COLO668 (cell line): ENCODE measurements at regions not wholly inside any gene's neighbourhood (a gene's known extent, or its start where the extent isn't known, plus 50 kb on each side); places are given as distances from the start of the nearest gene placed in this dataset.

Experiments used
- DNase-seq: peaks from one replicate; lab custom pipeline; 2025; ENCODE audit not compliant: unreplicated experiment; lab: John Stamatoyannopoulos, UW

DNA sequence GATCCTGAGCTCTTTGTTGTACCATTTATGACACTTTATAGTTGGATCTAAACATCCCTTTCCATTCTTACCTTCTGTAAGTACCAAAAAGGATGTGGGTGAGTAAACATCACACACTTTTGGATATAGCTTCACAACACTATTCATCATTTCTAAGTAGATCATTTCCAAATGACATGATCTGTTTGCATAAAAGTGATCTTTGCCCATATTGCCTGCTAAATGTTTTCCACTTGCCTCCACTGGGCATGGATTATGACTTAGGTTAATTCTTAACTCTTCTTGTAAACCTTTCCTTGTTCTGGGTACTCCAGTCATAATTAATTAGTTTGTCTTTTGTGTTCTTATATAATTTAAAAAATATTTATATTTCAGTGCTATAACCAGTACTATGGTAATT lies 244.9 kb upstream of the AGA start:
- no peak for DNase-seq

DNA sequence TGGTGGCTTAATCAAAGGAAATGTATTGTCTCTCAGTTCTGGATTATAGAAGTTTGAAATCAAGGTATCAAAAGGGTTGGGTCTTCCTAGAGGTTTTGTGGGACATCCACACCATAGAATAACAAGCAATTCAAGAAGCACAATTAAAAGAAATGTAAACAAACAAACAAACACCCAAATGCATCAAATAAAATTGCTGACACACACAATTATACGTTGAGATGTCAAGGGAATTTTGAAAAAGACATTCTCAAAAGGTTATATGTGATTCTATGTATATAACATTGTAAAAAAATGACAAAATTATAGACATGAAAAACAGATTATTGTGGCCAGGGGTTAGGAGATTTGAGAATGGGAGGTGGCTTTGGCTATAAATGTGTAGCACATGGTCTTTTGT lies 250.7 kb upstream of the AGA start:
- no peak for DNase-seq

DNA sequence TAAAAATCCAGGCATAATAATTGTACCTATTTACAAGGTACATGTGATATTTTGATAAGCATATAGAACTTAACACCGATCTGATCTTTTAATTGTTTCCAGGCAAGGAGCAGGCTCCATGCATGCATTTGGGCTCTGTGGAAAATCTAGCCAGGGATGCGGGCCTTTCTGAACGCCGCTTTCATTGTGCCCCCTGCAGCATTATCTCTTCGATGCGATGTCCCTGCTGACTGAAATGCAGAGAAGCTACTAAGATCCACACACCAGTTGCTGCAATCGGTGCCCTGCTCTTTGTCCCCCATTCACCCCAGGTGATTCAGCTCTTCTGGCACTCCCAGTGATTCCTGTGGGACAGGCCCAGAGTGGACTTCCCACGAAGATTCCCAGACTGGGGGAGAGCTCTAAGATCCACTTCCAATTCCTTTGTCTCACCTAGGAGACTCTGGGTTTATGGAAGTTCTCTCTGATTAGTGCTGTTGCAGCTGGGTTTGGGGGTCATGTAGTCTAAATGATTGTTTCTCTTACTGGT lies 254.3 kb upstream of the AGA start:
- DNase-seq, result no peak

DNA sequence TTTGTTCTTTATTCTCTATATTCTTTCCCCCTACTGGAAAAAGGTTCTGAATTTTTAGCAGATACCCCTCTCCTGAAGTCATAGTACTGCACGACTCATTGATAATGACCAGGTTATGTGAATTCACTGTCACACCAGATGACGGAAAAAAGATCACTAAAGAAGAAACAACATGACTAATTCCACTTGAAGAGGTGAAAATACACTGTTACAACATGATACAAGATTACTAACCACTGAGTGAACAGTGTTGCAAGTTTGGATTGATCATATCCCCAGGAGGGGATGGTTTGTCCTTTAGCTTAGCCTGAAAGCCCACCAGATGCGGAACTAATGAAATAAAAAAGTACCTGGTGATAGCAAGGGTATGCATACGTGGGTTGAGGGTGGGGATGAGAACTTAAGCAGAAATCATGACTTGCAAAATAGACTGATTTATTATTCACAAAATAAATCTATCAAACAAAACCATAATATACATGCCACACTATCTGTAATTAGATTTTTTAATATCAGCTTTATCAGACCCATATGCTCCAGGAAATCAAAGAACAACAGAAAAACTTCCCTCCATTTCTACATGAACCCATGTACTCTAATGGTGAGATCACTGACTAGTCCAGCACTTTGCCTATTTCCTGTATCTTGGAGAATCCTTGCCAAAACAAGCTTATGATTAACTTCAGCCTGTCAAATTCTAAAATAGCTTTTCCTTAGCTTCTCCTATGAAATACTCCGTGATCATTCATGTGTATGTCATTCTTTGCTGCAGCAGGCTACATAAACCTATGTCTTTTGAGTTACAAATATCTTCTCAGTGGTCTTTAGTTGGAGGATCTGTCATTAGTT lies 257.4 kb upstream of the AGA start:
- DNase-seq, result no peak

DNA sequence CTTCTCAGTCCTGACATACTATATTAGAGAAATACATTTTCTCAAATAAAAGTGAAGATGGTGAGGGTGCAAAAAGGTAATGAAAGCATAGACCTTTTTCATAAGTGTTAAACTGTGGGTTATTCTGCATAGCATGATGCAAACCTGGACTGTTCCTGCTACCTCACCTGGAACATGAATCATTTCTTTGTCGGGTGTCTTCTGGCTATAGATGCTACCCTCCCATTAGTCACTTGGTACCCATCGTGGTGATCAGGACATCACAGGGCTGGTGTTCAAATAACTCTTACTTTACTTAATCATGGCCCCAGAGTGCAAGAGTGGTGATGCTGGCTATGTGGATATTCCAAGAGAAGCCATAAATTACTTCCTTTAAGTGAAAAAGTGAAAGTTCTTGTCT lies 264.7 kb upstream of the AGA start:
- no peak for DNase-seq

DNA sequence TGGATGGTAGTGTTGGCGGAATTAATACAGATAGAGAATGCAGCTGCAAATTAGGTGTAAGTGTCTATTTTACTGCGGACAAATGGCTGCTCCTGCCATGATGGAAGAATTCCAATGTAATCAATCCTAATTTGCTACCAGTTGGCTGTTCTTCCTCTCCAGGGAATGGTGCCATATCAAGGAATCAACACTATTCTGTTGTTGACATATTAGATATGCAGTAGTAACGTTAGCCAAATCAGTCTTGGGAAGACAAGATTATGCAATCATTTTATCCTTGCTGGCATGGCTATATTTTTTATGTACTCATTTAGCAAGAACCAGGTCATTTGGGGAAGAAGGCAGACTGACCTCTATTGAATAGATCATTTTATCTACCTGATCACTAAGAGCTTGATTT lies 271.2 kb upstream of the AGA start:
- no peak for DNase-seq

DNA sequence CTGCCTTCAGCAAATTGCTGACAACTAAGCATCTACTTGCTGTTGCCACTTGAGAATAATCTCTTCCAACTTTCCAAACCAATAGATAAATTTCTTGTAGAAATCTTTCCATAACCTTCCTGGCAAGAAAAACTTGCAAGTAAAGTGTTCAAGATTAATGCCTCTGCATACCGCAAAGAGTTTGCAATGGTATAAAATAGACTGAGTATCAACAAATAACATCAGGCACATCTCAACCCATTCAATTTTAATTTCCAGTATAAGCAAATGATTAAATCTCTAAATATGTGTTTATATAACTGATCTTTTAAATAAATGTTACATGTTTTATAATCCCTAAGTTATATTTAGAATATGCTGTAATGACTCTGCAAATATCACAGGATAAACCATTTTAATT lies 275.2 kb upstream of the AGA start:
- DNase-seq, result no peak

DNA sequence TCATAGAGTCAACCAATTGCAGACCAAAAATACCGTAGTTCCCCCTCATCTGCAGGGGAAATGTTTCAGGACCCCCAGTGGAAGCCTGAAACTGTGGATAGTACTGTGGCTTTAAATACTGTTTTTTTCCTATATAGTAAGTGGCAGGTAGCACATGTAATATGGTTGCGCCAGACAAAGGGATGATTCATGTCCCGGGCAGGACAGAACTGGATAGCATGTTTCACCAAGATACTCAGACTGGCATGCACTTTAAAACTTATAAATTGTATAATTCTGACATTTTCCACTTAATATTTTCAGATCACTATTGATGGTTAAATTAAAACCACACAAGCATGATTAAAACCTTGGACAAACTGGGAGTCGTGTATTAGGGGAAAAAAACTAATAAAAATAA lies 276.3 kb upstream of the AGA start:
- DNase-seq, result no peak

DNA sequence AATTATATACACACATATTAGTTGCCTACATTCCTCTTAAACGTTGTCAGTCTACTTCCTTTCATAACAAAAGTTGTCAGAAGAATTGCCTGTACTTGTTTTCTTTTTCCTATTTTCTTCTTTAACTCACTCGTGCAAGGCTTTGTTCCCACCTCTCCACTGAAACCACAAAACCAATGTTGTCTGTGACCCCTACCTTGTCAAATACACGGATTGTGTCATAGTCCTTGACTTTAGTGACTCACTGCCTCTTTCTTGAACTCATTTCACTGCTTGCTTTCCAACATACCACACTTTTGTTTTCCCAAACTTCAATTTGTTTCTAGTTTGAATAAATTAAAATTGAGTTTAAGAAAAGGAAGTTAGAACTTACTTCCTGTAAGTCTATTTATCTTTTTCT lies 283.9 kb upstream of the AGA start:
- DNase-seq, result no peak

DNA sequence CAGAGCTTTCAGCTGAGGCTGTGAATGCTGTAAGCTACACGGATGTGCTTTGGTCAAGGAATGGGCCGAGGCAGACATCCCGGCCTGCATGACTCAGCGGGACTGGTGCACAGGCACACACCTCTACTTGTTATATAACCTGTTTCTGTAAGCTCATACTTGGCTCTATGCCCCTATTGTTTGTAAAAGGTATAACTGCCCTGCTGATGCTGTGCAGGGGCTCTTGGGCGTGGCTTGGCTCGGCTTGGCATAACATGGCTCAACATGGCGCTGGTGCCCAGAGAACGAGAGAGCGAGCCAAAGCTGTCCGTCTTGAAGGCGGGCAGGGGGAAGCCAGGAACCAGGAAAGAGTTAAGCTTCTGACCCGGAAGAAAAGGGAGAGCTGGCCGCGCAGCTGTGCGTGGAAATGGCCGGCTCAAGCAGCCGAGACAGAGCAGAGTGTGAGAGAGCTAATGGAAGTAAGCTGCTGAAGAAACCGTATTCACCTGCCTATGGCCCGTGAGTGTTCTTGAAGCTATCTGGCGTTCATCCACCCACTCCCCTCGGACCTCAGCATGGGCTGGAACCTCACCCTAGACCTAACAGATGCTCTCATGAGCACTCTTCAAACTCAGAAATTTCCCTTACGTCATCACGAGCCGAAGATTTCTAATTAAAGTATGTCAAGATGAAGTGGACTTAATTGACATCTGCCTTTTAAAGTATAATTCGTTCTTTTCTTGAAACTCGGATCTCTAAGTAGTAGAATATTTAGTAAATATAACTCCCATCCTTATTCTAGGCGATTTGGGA lies 286.3 kb upstream of the AGA start:
- no peak for DNase-seq

DNA sequence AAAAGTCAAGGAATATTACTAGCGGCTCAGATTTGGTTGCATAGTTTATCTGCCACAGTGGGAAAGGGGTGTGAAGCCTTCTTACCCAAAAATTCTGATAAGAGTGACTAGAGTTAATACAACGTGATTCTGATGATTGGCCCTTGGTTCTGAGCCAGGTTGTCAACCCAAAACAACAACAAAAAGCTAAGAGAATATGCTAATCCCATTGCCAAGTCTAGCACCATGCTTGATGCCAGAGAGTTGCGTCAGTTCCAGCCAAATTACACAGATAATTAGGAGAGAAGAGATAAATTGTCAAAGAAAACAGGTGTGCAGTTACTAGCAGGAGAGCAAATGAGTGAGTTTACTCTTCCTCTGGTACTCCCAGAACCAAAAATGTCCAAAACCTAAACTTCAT lies 287.4 kb upstream of the AGA start:
- DNase-seq, result no peak

DNA sequence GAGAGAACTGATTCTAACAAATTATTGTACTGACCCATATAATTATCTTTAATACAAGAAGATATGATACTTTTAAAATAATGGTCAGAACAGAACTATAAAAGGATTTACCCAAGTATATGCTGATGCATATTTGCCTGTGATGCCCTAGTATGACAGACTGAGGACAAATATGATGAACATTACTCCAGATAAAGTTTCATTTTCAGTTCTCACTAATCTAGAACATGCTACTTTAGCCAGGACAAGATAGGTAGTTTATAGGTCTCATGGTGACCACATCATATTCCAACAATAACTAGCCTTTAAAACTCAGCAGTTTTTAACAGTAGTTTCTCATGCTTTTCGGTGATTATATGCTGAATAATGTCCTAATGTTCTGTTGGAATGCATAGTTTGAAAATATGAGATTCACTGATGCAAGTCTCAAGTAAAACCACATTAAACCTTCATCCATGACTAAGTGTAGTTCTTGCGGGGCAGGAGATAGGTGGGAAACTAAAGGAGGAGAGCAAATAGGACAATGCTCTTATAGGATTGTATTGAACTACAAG lies 295.2 kb upstream of the AGA start:
- no peak for DNase-seq

DNA sequence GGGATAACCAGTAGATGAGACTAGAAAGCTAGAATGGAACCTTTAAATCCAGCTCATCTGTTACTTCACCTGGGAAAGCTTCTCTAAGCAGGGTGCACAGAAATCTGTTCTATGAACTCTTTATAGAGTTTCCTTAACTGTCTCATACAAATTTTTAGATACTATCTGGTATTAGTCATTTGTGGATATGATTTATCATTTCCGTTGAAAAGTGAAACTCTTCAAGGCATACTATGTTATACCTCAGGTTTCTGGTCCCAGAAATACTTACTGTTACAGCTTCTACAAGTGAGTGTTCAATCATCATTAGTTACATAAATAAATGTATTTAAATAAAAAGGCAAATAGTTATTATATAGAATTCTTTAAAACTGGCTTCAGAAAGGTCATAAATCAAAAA lies 298.3 kb upstream of the AGA start:
- DNase-seq, result no peak

DNA sequence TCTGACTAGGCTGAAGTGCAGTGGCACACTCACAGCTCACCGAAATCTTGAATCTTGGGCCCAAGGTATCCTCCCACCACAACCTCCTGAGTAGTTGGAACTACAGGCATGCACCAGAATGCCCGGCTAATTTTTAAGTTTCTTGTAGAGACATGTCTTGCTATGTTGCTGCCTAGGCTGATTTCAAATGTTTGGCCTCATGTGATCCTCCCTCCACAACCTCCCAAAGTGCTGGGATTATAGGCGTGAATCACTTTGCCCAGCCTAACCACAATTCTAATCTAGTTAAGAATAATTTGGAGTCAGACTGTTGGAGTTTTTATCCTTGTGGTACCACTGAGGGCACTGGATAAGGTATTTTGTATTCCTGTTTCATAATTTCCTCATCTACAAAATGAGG lies 317.5 kb upstream of the AGA start:
- DNase-seq, result no peak

DNA sequence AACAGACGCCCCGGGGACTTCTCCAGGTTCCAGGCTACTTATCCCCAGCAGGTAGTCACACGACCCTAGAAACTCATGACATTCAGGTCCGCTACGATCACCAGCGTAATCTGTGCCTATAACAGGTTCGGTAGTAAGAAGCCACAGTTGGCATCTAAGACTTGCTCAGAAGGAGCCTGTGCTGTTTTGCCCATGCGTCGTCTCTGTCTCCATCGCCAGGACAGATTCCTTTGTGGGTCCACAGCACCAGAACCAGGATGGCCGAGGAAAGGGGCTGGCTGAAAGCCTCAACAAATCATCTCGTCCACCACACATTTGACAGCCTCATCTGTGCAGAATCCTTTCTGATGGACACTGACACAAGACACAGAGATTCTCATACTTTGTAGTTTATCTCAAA lies 319.5 kb upstream of the AGA start:
- DNase-seq, result no peak

DNA sequence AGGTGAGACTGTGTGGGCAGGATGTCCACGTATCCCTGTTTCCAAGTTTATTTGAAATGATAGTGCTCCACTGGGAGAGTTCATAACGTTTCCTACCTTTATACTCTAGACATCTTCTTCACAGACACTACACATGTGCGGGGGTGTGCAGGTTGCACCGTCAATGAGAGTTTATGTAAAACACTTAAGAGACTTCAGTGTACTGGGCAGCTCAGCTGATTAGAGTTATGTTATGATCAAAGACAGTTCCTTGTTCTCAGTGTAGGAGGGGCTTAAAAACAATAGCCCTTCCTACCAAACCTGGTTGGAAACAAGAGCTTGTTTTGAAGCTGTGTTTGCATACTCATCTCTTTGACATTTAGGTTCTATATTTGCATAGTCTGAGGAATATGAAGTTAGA lies 326.9 kb upstream of the AGA start:
- no peak for DNase-seq

DNA sequence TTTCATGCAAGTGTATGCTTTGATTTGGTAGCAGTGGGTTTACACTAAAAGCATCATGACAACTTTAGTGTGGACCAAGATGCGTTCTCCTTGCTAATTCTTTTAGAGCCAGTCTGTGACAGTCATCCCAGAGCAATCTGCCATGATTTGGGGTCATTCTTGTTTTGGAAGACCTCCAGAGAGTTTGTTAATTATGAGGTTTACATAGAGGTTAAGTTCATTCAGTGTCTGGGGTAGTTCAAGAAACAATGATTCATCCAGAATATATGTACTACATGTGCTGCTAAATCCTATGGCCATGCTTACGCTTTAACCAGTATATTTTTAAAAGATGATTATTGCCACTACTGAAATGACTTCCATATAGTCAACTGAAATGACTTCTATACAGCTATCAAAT lies 328.5 kb upstream of the AGA start:
- DNase-seq, result no peak

DNA sequence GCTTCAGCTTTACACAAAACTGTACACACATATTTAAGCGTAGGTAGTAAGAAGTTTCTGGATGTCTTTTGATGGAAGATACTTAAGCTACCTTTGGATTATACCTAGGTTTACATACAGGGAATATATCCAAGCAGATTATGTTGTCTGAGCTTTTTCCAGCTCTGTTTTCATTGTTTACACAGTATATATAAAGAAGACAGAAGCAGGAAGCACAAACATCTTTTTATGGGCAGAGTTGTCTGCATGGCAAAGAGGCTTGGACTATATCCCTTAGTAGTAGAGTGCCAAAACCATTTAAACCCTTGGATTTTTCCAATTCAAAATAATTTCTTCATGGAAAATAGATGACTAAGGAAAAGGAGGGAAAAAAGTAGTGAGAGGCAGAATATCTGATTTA lies 329.4 kb upstream of the AGA start:
- no peak for DNase-seq

DNA sequence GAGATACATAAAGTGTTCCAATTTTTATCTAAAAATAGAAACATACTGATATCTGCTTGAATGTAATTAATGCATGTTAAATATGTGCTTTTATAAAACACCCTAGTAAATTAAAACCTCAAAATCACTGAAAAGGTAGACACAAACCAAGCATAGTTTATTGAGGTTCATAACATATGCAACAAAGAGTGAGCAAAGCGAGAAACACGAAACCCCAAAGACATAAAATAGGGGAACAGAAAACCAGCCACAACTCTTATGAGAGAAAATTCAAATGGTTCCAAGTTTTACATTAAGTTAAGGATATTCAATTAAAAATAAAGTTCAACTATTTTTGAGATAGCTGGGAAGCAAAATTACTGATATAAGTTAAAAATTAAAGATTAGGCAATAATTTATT lies 336.4 kb upstream of the AGA start:
- no peak for DNase-seq

DNA sequence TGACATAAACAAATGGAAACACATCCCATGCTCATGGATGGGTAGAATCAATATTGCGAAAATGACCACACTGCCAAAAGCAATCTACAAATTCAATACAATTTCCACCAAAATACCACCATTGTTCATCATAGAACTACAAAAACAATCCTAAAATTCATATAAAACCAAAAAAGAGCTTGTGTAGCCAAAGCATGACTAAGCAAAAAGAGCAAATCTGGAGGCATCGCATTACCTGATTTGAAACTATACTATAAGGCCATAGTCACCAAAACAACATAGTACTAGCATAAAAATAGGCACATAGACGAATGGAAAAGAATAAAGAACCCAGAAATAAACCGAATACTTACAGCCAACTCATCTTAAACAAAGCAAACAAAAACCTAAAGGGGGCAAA lies 342.8 kb upstream of the AGA start:
- DNase-seq, result no peak

DNA sequence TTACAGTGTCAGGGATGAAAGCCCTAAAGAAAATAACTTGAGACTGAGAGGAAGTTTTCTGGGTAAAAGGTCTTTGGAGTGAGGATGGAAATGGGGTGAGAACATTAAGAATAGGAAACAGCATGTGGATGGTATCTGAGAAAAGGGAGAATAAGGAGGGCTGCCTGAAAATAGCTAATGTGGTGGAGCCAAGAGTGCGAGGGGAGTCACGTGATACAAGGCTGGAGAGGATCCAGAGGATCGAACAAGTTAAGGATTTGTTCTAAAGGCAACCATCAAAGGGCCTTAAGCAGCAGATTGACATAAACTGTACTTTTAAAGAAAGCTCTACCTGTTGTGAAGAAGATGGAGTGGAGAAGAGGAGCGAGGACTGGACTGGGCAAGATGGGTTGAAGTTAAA lies 347.4 kb upstream of the AGA start:
- DNase-seq, result no peak

DNA sequence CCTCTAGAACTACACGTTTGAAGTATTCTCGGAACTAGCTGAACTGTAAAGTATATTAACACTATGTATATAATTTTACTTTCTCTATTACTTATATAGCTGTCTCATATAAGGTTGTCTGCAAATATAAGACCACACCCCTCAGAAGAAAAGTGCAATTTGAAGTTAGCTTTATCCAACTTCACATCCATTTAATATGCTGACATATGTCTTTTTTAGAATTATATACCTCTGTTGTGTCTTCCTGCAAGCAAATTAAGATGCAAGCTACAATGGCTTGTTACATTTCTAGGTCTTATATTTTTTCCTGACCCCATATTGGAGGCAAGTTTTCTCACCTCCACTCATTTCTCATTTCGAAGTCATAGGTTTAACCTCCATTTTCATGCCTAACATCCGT lies 349.0 kb upstream of the AGA start:
- DNase-seq, result no peak
